PC-3 (cell line): ENCODE measurements at regions not wholly inside any gene's neighbourhood (a gene's known extent, or its start where the extent isn't known, plus 50 kb on each side); places are given as distances from the start of the nearest gene placed in this dataset.
"Not testable (repeated sequence)": the region's sequence is repeated elsewhere in the genome, so short reads cannot be mapped to it uniquely, and the experiment has no call there.

Source experiments
- ATAC-seq: fragments of 200-7000 bp; cut with Tn5 transposase; 2 replicates; pipeline ENCODE4 v1.9.1; 2020; ENCODE audit warnings: mild to moderate bottlenecking, moderate library complexity
- BruUV-seq: library from RNA; stranded (reverse); fragments of 400-500 nt; replicated peaks from 2 replicates; lab custom pipeline; 2021; lab: Mats Ljungman, UMichigan
- CTCF ChIA-PET: fragments of 300-600 bp; sonication (Branson Sonifier 250); formaldehyde crosslinking; loops from one replicate; lab custom pipeline; 2022; ENCODE audit warnings: antibody characterized with exemption; lab: Charles Lee
- POLR2A ChIA-PET: fragments of 300-600 bp; sonication (Branson Sonifier 250); formaldehyde crosslinking; loops from one replicate; lab custom pipeline; 2022; ENCODE audit warnings: antibody characterized with exemption; ENCODE audit not compliant: unreplicated experiment; lab: Charles Lee
- DNase-seq: peaks from one replicate; pipeline ENCODE4 v3.0.0-alpha.2; 2015
- H2AFZ ChIP-seq: fragments of 300-600 bp; sonication (generic); 2 replicates; pipeline ENCODE4 v1.6.0; 2016; ENCODE audit warnings: antibody characterized with exemption, low read length
- H3F3A ChIP-seq: fragments of 300-600 bp; sonication (generic); one replicate; pipeline ENCODE4 v1.6.0; 2017; ENCODE audit warnings: antibody characterized with exemption, low read length, control low read depth, mild to moderate bottlenecking; ENCODE audit not compliant: unreplicated experiment
- H3K27ac ChIP-seq: fragments of 300-600 bp; sonication (generic); 2 replicates; pipeline ENCODE4 v1.5.1; 2016; ENCODE audit warnings: mild to moderate bottlenecking, low read length
- H3K27me3 ChIP-seq: fragments of 300-600 bp; sonication (generic); 2 replicates; pipeline ENCODE4 v1.6.1; 2016; ENCODE audit warnings: low read length, mixed read lengths
- H3K36me3 ChIP-seq: fragments of 300-600 bp; sonication (generic); 2 replicates; pipeline ENCODE4 v1.6.1; 2016; ENCODE audit warnings: low read depth, mixed run types, low read length, mixed read lengths
- H3K4me1 ChIP-seq: fragments of 300-600 bp; sonication (generic); 2 replicates; pipeline ENCODE4 v1.5.1; 2016; ENCODE audit warnings: low read length; ENCODE audit not compliant: insufficient read depth
- H3K4me2 ChIP-seq: fragments of 300-600 bp; sonication (generic); 2 replicates; pipeline ENCODE4 v1.6.0; 2016; ENCODE audit warnings: low read length
- H3K4me3 ChIP-seq: fragments of 300-600 bp; sonication (generic); 2 replicates; pipeline ENCODE4 v1.5.1; 2016; ENCODE audit warnings: mild to moderate bottlenecking, low read length, mixed read lengths
- H3K79me2 ChIP-seq: fragments of 300-600 bp; sonication (generic); 2 replicates; pipeline ENCODE4 v1.6.1; 2017; ENCODE audit warnings: low read length, mixed read lengths
- H3K9ac ChIP-seq: fragments of 300-600 bp; sonication (generic); 2 replicates; pipeline ENCODE4 v1.6.0; 2016; ENCODE audit warnings: mild to moderate bottlenecking, low read length
- H3K9me2 ChIP-seq: fragments of 300-600 bp; sonication (generic); replicated peaks from 2 replicates; pipeline ENCODE4 v1.6.1; 2016; ENCODE audit warnings: mixed run types, low read length, mixed read lengths
- H3K9me3 ChIP-seq: fragments of 300-600 bp; sonication (generic); 2 replicates; pipeline ENCODE4 v1.6.1; 2016; ENCODE audit warnings: low read length, mixed read lengths
- H4K20me1 ChIP-seq: fragments of 300-600 bp; sonication (generic); 2 replicates; pipeline ENCODE4 v1.6.1; 2016; ENCODE audit warnings: low read length, mixed read lengths
- CTCF ChIP-seq: fragments of 300-600 bp; sonication (generic); conservative IDR thresholded peaks from 2 replicates; pipeline ENCODE4 v1.5.1; 2017; ENCODE audit warnings: antibody characterized with exemption, low read depth, mild to moderate bottlenecking, low read length
- EZH2 ChIP-seq: fragments of 300-600 bp; sonication (generic); IDR thresholded peaks from one replicate; pipeline ENCODE4 v1.6.1; 2017; ENCODE audit warnings: antibody characterized with exemption, mild to moderate bottlenecking, low read length; ENCODE audit not compliant: unreplicated experiment
- EZH2phosphoT487 ChIP-seq: fragments of 300-600 bp; sonication (generic); IDR thresholded peaks from 2 replicates; pipeline ENCODE4 v1.6.1; 2018; ENCODE audit warnings: mild to moderate bottlenecking, antibody characterized with exemption, low read length, borderline replicate concordance
- intact Hi-C: fragments of 100-400 bp; cut with micrococcal nuclease; formaldehyde crosslinking; loops from 2 replicates; pipeline ENCODE4 v1.9.0; 2023

DNA sequence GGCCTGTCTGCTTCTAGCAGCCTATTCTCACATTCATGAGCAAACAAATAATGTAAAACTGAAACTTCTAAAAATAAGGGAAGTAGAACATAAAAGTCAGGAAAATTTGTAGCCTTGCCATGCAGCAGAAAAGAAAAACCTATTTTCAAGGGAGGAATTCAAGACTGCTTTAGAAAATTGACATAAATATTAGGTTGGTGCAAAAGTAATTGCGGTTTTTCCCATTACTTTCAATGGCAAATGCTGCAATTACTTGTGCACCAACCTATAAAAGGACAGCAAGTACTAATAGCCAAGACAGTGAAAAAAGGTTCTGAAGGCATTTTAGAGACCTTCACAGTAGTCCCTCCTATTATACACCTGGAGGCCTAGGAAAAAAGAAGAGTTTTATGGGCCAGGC, 457.8 kb downstream of the KLHL4 start:
- no peaks in the 10 kb centered on the region for H3F3A ChIP-seq
- H3K27ac ChIP-seq: no peak overlapping the region
- H3K4me1 ChIP-seq: no peaks in the 10 kb centered on the region
- no peaks in the 10 kb centered on the region for H3K9me3 ChIP-seq
- no peak for ATAC-seq
- no TSS peak for BruUV-seq
- H3K9ac ChIP-seq: no peak overlapping the region
- POLR2A ChIA-PET: no interaction called here
- H3K9me2 ChIP-seq: no peaks in the 10 kb centered on the region
- no peak overlapping the region for H3K4me3 ChIP-seq
- DNase-seq: no peak
- CTCF ChIA-PET: no interaction called here
- TF ChIP-seq CTCF: no peak
- no peak for TF ChIP-seq EZH2phosphoT487
- TF ChIP-seq EZH2: no peak
- H3K36me3 ChIP-seq: no peaks in the 10 kb centered on the region
- H2AFZ ChIP-seq: no peak overlapping the region
- intact Hi-C loops: no loop called here
- no peaks in the 10 kb centered on the region for H3K79me2 ChIP-seq
- H3K4me2 ChIP-seq: no peak overlapping the region
- H3K27me3 ChIP-seq: no peaks in the 10 kb centered on the region
- no peaks in the 10 kb centered on the region for H4K20me1 ChIP-seq

- POLR2A ChIA-PET, H3K4me2 ChIP-seq, H3K27ac ChIP-seq, H3K9me2 ChIP-seq, H2AFZ ChIP-seq, H3K36me3 ChIP-seq, intact Hi-C loops, BruUV-seq, ATAC-seq, H3K9me3 ChIP-seq, H4K20me1 ChIP-seq, DNase-seq, H3K9ac ChIP-seq, H3F3A ChIP-seq, H3K4me1 ChIP-seq, H3K79me2 ChIP-seq, H3K27me3 ChIP-seq, H3K4me3 ChIP-seq, CTCF ChIA-PET: not testable (repeated sequence)
Measured at GRCh38 chrX:88007873-88008272, 490.3 kb downstream of the KLHL4 start.

DNA sequence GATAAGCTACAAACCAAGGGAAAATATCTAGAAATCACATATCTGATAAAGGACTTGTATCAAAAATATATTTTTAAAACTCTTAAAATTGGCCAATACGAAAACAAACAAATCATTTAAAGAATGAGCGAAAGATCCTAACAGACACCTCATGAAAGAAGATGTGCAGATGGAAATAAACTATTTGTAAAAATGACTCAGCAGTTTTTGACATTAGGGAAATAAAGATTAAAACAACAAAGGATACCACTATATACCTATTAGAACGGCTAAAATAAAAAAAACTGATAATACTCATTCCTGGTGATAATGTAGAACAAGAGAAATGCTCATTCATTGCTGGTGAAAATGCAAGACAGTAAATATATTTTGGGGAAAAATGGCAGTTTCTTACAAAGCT, 506.4 kb downstream of the KLHL4 start:
- intact Hi-C loops: no loop called here
- Histone ChIP-seq H3K79me2 (no peaks in the 10 kb centered on the region), H4K20me1 (no peaks in the 10 kb centered on the region), H3K9me2 (no peaks in the 10 kb centered on the region), H3K9ac (no peak overlapping the region), H3F3A (no peaks in the 10 kb centered on the region), H2AFZ (no peak overlapping the region), H3K27me3 (no peaks in the 10 kb centered on the region), H3K27ac (no peak overlapping the region), H3K36me3 (no peaks in the 10 kb centered on the region), H3K4me3 (no peak overlapping the region), H3K4me2 (no peak overlapping the region), H3K9me3 (no peaks in the 10 kb centered on the region), H3K4me1 (no peaks in the 10 kb centered on the region)
- ChIA-PET CTCF (interaction anchor here (0.7 kb wide), 1 partner anchor 401 kb away, joined by 3 read pairs; no protein-coding TSS in a partner anchor), POLR2A (no interaction called here)
- ATAC-seq: no peak
- BruUV-seq: no TSS peak
- DNase-seq: no peak
- TF ChIP-seq EZH2phosphoT487: no peak
- TF ChIP-seq CTCF: no peak
- no peak for TF ChIP-seq EZH2
